LNCAP (cell line): ENCODE measurements at regions not wholly inside any gene's neighbourhood (a gene's known extent, or its start where the extent isn't known, plus 50 kb on each side); places are given as distances from the start of the nearest gene placed in this dataset.

ENCODE experiments used
- CTCF ChIP-seq: fragments of 450-650 bp; IDR thresholded peaks from 2 replicates; pipeline ENCODE4 v1.5.1; 2017; ENCODE audit warnings: mild to moderate bottlenecking

- TF ChIP-seq CTCF: no peak
Measured at GRCh38 chr3:94619643-94620042, 556.8 kb downstream of the NSUN3 start.

- TF ChIP-seq CTCF: no peak
Measured at GRCh38 chr3:94626573-94626972, 563.7 kb downstream of the NSUN3 start.

GRCh38 chr3:94627689-94628088, 564.8 kb downstream of the NSUN3 start:
- TF ChIP-seq CTCF: no peak

- TF ChIP-seq CTCF: no peak
Measured at GRCh38 chr3:94643400-94643799, 580.5 kb downstream of the NSUN3 start.

GRCh38 chr3:94645790-94646189, 582.9 kb downstream of the NSUN3 start:
- no peak for TF ChIP-seq CTCF

- TF ChIP-seq CTCF: no peak
Measured at GRCh38 chr3:94647131-94647530, 584.3 kb downstream of the NSUN3 start.

GRCh38 chr3:94654096-94654495, 591.2 kb downstream of the NSUN3 start:
- TF ChIP-seq CTCF: no peak

GRCh38 chr3:94665922-94666321, 603.1 kb downstream of the NSUN3 start:
- TF ChIP-seq CTCF: no peak
